Right lobe of liver (tissue), 6 donors: ENCODE measurements at regions not wholly inside any gene's neighbourhood (a gene's known extent, or its start where the extent isn't known, plus 50 kb on each side); places are given as distances from the start of the nearest gene placed in this dataset.

Experiments
- ATAC-seq, 4 donors: fragments of 200-7000 bp; cut with Tn5 transposase; one replicate each; pipeline ENCODE4 v1.9.1; 2020; ENCODE audit warnings: mild to moderate bottlenecking in 4 of 4, moderate library complexity in 4 of 4
- DNase-seq, 3 donors: peaks; one replicate each; pipeline ENCODE4 v3.0.0-alpha.2; 2020
- H3K27ac ChIP-seq, 3 donors: fragments of 200-600 bp; one replicate each; pipeline ENCODE4 v1.8.0; 2022
- H3K27me3 ChIP-seq, 2 donors: fragments of 200-600 bp; one replicate each; pipeline ENCODE4 v1.8.0; 2022
- H3K36me3 ChIP-seq, 4 donors: fragments of 200-600 bp; sonication (generic) in 1 of 4; one replicate each; pipeline versions ENCODE4 v1.5.1 to v1.8.0; 2017 to 2022; ENCODE audit warnings: control low read depth in 1 of 4
- H3K4me1 ChIP-seq, 4 donors: fragments of 200-600 bp; sonication (generic) in 1 of 4; one replicate each; pipeline versions ENCODE4 v1.5.1 to v1.8.0; 2017 to 2022; ENCODE audit warnings: control low read depth in 1 of 4
- H3K4me3 ChIP-seq, 3 donors: fragments of 200-600 bp; one replicate each; pipeline ENCODE4 v1.8.0; 2022
- H3K9me3 ChIP-seq, 4 donors: fragments of 200-600 bp; sonication (generic) in 1 of 4; one replicate each; pipeline versions ENCODE4 v1.5.1 to v1.8.0; 2017 to 2022; ENCODE audit warnings: control low read depth in 1 of 4
- CTCF ChIP-seq, 4 donors: fragments of 200-600 bp in 3 of 4; fragments of 450-650 bp in 1 of 4; IDR thresholded peaks; one replicate each; pipeline versions ENCODE4 v1.5.1 to v1.8.0; 2016 to 2022; ENCODE audit warnings: antibody characterized with exemption in 4 of 4, mild to moderate bottlenecking in 2 of 4
- POLR2A ChIP-seq: fragments of 450-650 bp; IDR thresholded peaks from one replicate; pipeline ENCODE4 v1.6.1; 2017; ENCODE audit warnings: antibody characterized with exemption, mild to moderate bottlenecking
- WGBS: methylation state at CpG from one replicate; pipeline ENCODE4 v1.1.6; 2018; ENCODE audit warnings: low coverage, low lambda C conversion rate; ENCODE audit not compliant: insufficient coverage; ENCODE audit errors: missing lambda C conversion rate; 5-methylcytosine and 5-hydroxymethylcytosine counted together
- intact Hi-C, 2 donors: fragments of 100-400 bp; cut with DNase I; formaldehyde crosslinking; loops; one replicate each; pipeline versions ENCODE4 v1.11.2 to v1.14.1; 2022
- donor health status: DM: no; HTN: yes; CAD: no.
- donor health status: DM: no; HTN: no; CAD: no.
- donor health status: DM: no; HTN: no; CAD: no.
- donor health status: DM: no; HTN: yes; CAD: no.
- donor health status: DM: no; HTN: yes; CAD: no.

GRCh38 chr6:54574671-54575070, 266.4 kb downstream of the TINAG start:
- 32% methylated on average over 1 of the region's 1 CpG for WGBS
- H3K27ac ChIP-seq: no peak overlapping the region
- H3K36me3 ChIP-seq: no peaks in the 10 kb centered on the region
- ATAC-seq (no peak), DNase-seq (no peak)
- no peaks in the 10 kb centered on the region for H3K9me3 ChIP-seq
- no peaks in the 10 kb centered on the region for H3K4me1 ChIP-seq
- intact Hi-C loops: no loop called here
- no peak for TF ChIP-seq CTCF (IDR thresholded peaks at IDR 0.05)
- no peaks in the 10 kb centered on the region for H3K27me3 ChIP-seq
- no peak overlapping the region for H3K4me3 ChIP-seq

- Histone ChIP-seq H3K27ac (no peak overlapping the region), H3K4me1 (no peaks in the 10 kb centered on the region), H3K4me3 (no peak overlapping the region), H3K36me3 (no peaks in the 10 kb centered on the region), H3K9me3 (no peaks in the 10 kb centered on the region), H3K27me3 (no peaks in the 10 kb centered on the region)
- no peak for ATAC-seq
- TF ChIP-seq POLR2A (no peak), CTCF (IDR thresholded peaks at IDR 0.05) (no peak)
- 22% methylated on average over 3 of the region's 3 CpGs for WGBS
- no peak for DNase-seq
- intact Hi-C loops: no loop called here
These were observed 268.3 kb upstream of the FAM83B start for GRCh38 chr6:54578261-54578660.

- intact Hi-C loops: no loop called here
- no peaks in the 10 kb centered on the region for H3K9me3 ChIP-seq
- no peak for DNase-seq
- H3K27ac ChIP-seq: no peak overlapping the region
- H3K36me3 ChIP-seq: no peaks in the 10 kb centered on the region
- H3K27me3 ChIP-seq: no peaks in the 10 kb centered on the region
- 50% methylated on average over 2 of the region's 2 CpGs for WGBS
- no peaks in the 10 kb centered on the region for H3K4me1 ChIP-seq
- H3K4me3 ChIP-seq: no peak overlapping the region
- no peak for TF ChIP-seq POLR2A
- no peak for TF ChIP-seq CTCF (IDR thresholded peaks at IDR 0.05)
- no peak for ATAC-seq
These were observed 267.6 kb upstream of the FAM83B start for GRCh38 chr6:54579011-54579410.

- H3K4me3 ChIP-seq: no peak overlapping the region
- DNase-seq (no peak), ATAC-seq (no peak)
- TF ChIP-seq POLR2A: no peak
- H3K27ac ChIP-seq: no peak overlapping the region
- H3K27me3 ChIP-seq: no peaks in the 10 kb centered on the region
- intact Hi-C loops: no loop called here
- H3K4me1 ChIP-seq: no peaks in the 10 kb centered on the region
- H3K36me3 ChIP-seq: no peaks in the 10 kb centered on the region
- H3K9me3 ChIP-seq: no peaks in the 10 kb centered on the region
These were observed 260.3 kb upstream of the FAM83B start for GRCh38 chr6:54586251-54586650.

GRCh38 chr6:54587277-54587676, 259.3 kb upstream of the FAM83B start:
- Histone ChIP-seq H3K27me3 (no peaks in the 10 kb centered on the region), H3K36me3 (no peaks in the 10 kb centered on the region), H3K4me1 (no peaks in the 10 kb centered on the region), H3K4me3 (no peak overlapping the region), H3K27ac (no peak overlapping the region), H3K9me3 (no peaks in the 10 kb centered on the region)
- 27% methylated on average over 3 of the region's 3 CpGs for WGBS
- no peak for TF ChIP-seq POLR2A
- TF ChIP-seq CTCF (IDR thresholded peaks at IDR 0.05): no peak
- DNase-seq: no peak
- intact Hi-C loops: no loop called here
- no peak for ATAC-seq
